ENCODE measurements at regions not wholly inside any gene's neighbourhood (a gene's known extent, or its start where the extent isn't known, plus 50 kb on each side); places are given as distances from the start of the nearest gene placed in this dataset.
"Not testable (repeated sequence)": the region's sequence is repeated elsewhere in the genome, so short reads cannot be mapped to it uniquely, and the experiment has no call there.

DNA sequence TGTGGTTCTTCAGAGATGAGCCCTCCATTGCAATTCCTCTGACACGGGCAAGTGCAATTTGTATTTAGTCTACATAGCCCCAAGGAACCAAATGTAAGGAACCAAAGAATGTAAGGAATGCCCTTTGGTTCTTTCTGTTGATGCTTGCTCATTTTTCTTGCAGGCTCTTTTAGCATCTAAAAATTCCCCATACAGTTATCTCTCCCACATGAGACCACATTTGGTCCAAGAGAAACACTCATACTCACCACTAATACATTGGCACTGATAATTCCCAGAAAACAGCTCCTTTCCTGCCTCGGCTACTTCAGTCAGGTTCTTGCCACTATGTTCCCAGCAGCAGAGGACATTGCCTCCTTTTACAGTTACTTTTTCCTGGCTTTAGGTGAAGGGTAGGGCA, 332.6 kb downstream of the AEBP2 start:
- no peak for DNase-seq (ENCODE audit: low read depth in 2 of 2)

DNA sequence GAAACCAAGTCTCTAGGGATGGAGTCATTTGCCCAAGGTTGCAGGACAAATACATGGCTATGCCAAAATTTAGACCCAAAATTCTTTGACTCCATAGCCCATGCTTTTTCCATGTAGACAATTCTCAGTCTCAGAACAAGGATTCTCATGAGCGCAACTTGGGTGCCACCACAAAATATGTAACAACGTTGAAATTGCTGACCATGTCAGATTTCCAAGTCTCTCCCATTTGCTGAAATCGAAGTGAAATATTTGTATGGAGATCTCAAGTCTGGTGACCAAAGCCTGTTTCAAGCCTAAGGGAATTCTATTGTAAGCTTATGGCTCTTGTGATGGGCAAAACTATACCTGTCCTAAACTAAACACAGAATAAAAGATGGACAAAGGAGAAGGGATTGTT, 333.5 kb downstream of the AEBP2 start:
- no peak for DNase-seq (ENCODE audit: low read depth in 2 of 2)

DNA sequence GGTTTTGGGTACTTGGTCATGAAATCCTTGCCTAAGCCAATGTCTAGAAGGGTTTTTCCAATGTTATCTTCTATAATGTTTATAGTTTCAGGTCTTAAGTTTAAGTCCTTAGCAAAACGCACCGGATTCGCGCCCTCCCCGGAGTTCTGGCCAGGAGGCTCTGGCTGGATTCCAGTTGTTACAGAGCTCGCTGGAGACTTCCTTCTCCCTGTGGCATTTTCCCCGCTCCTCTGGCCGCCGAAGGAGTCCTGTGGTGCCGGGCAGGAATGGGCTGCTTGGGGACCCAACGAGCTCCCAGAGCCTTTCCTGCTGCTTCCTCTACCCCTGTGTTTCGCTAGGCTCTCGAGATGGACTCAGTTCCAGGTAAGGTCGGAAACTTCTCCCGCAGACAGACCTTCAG, 335.9 kb downstream of the AEBP2 start:
- no peak for DNase-seq (ENCODE audit: low read depth in 2 of 2)

DNA sequence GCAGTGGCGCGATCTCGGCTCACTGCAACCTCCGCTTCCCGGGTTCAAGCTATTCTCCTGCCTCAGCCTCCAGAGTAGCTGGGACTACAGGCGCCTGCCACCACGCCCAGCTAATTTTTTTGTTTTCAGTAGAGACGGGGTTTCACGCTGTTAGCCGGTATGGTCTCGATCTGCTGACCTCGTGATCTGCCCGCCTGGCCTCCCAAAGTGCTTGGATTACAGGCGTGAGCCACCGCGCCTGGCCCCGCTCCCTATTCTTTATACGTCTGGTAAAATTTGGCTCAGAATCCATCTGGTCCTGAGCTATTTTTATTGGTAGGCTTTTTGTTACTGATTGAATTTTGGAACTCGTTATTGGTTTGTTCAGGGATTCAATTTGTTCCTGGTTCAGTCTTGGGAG, 336.7 kb downstream of the AEBP2 start:
- not testable (repeated sequence) for DNase-seq (ENCODE audit: low read depth in 2 of 2)

DNA sequence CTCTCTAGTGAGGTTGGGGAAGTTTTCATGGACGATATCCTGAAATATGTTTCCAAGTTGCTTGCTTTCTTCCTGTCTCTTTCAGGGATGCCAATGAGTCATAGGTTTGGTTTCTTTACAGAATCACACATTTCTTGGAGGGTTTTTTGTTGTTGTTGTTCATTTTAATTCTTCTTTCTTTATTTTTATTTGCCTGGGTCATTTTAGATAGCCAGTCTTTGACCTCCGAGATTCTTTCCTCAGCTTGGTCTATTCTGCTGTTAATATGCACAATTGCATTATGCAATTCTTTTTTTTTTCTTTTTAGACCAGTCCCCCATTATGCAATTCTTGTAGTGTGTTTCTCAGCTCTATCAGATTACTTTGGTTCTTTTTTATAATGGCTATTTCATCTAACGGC, 338.9 kb downstream of the AEBP2 start:
- no peak for DNase-seq (ENCODE audit: low read depth in 2 of 2)

DNA sequence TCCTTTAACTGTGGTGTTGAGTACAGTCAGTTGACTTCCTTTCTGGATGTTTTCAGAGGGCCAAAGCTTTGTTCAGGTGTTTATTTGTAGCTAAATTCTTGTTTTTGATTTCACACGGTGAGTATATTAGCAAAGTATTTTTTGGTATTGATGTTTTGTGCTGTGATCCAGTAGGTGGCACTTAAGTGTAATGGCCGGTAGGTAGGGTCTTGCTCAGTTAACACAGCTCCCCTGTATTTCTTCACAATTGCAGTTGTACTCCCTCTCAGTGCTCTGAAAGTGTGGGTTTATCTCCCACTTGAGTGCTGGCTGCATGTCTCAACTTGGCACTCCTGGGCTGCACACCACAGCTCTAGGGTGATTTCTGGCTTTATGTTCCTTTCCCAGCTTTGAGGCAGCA, 339.5 kb downstream of the AEBP2 start:
- DNase-seq (ENCODE audit: low read depth in 2 of 2): no peak

DNA sequence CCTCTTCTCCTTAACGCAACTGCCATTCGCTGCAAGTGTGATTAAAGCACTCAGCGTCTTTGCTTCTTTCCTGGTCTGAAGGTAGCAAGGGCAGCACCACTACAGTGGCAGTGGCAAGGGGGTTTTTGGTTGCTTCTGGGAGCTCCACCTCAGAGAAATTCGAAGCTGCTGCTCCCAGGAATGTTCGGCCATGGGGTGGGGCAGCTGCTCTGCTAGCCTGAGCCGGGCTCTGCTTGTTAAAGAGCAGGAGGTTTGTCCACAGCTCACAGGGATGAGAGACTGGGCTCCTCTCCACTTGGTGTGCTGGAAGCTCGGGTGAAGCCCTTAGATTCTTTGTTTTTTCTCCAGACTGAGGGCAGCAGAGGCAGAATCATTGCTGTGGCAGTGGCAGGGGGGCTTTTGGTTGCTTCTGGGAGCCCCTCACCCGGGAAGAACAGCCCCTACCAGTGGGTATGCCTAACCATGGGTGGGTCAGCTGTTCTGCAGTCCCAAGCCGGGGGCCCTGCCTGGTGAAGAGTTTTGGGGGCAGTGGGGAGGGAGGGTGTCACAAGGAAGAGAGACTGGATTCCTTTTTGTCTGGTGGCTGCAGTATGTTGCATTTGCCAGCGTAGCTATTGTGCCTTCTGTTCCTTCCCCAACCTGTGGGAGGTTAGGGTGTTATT, 340.2 kb downstream of the AEBP2 start:
- no peak for DNase-seq (ENCODE audit: low read depth in 2 of 2)

DNA sequence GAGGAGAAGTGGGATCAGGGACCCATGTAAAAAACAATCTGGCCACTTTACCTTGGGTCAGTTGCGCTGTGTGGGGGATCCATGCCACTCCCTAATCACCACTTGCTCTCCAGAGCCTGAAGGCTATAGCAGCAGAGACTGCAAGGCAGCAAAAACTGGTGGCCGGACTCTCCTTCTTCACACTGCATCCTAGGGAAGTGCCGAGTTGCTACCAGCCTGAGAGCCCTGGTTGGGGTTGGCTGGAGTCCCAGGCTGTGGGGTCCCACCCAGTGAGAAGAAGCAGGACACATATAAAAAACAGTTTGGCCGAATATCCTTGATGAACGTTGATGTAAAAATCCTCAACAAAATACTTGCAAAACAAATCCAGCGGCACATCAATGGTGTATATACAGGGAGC, 341.2 kb downstream of the AEBP2 start:
- no peak for DNase-seq (ENCODE audit: low read depth in 2 of 2)

DNA sequence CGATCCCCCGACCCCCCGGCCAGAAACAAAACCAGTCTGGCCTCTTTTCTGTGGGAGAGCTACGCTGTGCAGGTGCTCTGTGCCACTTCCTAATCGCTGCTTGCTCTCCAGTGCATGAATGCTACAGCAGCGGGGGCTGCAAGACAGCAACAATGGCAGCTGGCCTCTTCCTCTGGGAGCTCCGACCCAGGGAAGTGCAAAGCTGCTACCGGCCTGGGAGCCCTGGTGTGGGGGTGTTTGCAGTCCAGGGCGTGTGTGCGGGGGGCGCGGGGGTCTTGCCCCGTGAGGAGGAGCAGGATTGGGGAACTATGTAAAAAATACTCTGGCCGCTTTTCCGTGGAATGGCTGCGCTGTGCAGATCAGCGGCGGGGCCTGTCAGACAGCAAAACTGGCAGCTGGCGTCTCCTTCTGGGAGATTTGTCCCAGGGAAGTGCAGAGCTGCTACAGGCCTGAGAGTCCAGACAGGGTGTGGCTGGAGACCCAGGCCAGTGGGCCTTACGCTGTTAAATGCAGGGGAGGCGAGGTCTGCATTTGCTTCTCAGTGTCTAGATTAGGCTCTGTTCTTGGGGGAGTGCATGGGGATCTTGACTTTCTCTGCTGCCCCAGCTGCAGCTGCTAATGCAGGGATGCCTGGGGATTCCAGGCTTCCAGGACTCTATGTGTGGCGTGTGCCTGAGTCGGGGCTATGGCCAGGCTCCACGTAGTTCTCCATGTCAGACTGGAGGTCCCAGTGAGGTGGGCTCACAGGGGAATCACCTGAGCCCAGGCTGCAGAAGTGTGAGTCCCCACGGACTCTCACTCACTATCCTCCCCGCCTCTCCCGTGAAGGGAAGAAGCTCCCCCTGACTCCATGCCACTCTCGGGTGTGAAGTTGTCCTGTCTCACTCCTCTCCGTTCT, 344.5 kb downstream of the AEBP2 start:
- DNase-seq (ENCODE audit: low read depth in 2 of 2): no peak

DNA sequence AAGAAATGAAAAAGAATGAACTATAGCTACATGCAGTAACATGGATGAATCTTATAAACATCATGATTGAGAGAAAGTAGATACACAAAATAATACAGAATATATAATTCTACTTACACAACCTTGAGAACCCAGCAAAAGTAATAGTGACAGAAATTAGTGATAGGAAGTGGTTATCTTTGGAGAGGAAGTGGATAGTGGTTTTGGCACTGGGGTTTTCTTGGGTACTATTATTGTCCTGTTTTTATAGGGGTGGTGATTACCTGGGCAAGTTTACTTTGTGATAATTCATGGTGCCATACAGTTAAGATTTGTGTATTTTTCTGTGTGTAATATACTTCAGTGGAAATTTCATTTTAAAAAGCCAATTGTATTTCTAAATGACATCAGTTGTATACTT, 352.7 kb downstream of the AEBP2 start:
- no peak for DNase-seq (ENCODE audit: low read depth in 2 of 2)

DNA sequence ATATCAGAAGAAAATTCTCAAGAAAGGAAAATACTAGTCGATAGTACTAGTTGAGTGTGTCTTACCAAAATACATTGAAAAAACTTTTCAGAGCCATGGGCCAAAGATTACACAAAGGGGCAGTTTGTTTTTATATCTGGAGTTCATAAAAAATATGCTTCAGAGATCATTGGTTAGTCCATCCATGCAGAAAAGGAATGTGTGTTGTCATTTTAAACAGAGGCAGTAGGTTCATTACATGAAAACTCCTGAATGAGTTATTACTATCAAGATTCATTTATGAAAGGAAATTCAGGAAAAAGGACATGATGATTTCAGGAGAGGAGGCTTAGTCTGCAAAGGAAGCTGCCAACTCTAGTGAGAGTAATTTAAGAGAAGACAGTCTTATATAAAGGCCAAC, 354.8 kb downstream of the AEBP2 start:
- DNase-seq (ENCODE audit: low read depth in 2 of 2): no peak

DNA sequence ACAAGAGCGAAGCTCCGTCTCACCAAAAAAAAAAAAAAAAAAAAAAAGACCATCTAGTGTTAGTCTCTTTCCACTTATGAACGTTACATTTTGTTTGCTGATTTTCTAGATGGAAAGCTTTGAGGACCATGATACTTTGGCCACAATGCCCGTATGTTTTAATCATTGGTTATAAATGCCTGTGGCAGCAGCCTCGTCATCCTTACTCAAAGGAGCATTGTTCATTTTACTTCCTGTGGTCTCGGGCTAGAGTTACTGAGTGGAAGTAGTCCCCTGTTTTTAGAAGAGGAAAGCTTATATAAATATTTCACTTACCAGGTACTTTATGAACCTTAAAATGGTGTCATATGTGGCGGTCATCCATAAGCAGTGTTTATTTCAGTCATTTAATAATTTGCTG, 359.9 kb downstream of the AEBP2 start:
- no peak for DNase-seq (ENCODE audit: low read depth in 2 of 2)

DNA sequence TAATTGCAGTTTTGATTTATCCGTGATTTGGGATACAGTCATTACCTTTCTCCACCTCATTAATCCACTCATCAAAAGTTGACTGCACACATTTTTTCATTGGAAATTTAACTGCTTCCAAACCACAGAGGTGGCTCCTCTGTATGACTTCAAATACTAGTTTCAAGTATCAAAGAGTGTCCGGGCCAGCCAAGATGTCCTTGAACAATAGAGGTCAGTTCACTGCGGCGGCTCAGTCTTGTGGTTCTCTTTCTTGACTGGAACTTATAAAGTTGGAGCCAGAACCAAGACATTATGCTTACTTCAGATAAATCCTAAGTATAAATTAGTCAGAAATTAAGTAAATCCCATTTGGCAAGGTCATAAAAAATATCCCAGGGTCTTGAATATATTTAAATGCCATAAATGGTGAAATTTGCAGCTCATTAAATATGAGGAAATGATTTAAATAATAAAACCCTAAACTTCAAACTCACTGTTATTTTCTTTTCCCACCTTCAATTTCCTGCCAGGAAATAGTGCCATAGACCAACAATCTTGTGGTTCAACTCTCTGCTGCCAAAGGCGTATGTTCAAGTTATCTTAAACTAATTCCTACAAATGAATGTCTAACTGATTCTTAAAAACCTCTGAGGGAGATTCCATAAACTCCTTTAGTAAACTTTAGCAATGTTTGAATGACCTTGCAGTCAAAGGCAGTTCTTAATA, 360.8 kb downstream of the AEBP2 start:
- no peak for DNase-seq (ENCODE audit: low read depth in 2 of 2)

DNA sequence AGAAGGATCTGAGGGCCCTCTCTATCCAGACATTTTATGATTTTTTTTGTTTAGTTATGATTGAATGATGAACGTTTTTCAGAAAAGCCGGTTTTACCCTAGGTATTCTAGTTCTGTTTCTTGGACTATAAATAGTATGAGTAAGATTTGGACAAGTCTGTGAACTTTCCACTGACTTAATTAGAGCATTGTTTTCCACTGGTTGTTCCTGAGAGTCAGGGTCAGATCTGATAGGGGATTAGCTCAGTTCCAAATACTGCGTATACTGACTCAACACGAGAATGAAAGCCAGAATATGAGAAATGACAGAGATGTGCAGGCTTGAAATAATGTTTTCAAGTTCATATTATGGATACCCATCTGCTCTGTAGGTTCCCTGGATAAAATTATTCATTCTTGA, 361.6 kb downstream of the AEBP2 start:
- no peak for DNase-seq (ENCODE audit: low read depth in 2 of 2)

DNA sequence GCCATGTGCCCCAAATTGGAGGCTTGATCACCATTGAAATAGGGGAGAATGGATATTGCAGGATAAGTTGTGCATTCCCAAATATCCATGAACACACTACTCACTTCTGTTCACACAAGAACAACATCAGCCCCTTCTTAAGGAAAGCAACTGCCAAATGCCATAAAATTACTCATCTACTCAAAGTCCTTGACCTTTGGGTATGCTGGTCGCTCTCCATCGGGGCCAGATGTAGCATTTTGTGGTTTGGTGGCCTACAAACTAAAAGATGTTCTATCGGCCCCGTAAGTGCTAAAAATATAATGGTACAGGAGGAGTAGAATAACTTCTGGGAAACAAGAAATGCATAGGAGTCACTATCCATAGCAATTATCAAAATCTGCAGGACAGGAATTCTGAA, 362.6 kb downstream of the AEBP2 start:
- DNase-seq (ENCODE audit: low read depth in 2 of 2): no peak

DNA sequence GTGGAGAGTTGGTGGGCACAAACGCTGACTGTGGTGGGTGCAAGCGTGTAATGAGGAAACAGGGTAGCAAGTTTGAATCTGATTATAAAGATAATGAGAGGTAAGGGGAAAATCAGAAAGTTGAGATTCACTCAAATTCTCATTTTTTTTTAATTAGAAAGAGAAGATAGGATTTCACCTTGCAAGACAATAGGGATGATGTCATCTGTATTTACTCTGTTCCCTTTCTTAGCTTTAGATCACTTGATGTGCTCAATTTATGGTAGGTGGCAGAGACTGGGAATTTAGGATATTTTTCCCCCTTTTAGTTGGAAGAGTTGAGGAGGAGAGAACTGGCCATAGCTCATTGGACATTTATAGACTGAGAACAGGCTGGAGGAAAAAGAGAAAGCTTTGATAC, 363.6 kb downstream of the AEBP2 start:
- DNase-seq (ENCODE audit: low read depth in 2 of 2): no peak

DNA sequence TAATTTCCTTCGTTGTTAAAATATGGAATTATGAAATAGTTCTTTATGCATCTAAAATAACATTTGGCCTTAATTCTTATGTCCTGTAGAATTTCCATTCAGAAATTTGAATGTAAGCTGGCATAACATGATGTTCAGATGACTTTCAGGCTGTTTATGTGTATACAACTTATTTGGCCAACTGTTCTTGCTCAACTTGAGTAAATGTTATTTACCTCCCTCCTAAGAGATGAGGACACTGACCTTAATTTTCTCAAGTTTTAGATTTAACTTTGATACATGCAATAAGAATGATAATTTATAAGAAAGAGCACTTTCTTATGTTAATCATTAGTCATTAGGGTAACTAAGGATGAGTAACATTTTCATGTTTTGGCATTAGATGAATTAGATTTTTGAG, 365.4 kb downstream of the AEBP2 start:
- DNase-seq (ENCODE audit: low read depth in 2 of 2): no peak

DNA sequence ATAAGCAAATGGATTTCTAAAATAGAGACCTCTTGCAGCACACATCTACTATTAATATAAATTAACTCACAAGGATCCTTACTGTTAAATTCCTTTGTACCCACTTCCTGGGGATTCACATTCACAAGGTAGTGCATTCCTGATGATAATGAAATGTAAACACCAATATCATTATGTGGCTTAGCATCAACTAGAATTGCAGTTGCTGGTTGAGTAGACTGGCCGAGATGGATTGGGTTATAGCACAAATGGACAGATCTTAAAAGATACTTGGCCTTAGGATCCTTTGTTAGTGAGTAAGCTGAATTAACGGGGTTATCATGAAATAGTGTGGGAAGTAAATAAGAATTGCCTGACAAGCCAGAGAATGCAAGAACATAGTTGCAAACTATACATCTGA, 369.1 kb downstream of the AEBP2 start:
- DNase-seq (ENCODE audit: low read depth in 2 of 2): no peak

DNA sequence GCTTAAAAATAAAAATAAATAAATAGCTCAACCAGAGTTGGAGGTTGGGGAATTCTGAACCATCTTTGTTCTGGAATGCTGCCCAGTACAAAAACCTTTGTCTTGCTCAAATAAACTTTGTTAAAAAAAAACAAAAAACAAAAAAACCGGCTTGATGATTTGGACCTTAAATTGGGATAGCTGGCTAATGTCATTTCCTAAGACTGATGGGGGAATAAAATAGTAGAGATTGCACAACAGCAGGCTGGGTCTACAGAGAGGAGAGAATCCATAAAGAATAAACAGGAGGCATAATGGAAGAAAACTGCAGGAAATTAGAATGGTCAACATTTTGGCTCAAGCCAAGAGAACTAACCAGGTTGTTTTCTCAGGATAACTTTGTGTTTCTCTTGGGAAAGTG, 370.9 kb downstream of the AEBP2 start:
- no peak for DNase-seq (ENCODE audit: low read depth in 2 of 2)

DNA sequence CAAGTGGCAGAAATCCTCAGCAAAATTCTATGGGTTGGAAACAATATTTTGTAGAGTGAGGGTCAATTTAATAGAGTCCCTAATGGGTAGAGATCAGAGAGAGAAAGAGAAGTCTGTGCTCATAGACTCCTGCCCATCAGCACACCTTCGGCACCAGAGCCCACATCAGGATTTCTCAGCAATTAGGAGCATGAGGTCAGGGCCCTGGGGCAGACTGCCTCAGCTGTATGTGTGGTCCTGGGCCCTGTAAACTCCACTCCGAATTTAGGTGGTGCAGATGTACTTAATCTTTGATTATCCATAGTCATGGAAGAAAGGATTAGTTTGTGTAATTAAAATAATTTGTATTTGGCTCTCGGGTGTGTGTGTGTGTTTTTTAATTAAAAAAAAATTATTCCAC, 372.6 kb downstream of the AEBP2 start:
- DNase-seq (ENCODE audit: low read depth in 2 of 2): no peak

DNA sequence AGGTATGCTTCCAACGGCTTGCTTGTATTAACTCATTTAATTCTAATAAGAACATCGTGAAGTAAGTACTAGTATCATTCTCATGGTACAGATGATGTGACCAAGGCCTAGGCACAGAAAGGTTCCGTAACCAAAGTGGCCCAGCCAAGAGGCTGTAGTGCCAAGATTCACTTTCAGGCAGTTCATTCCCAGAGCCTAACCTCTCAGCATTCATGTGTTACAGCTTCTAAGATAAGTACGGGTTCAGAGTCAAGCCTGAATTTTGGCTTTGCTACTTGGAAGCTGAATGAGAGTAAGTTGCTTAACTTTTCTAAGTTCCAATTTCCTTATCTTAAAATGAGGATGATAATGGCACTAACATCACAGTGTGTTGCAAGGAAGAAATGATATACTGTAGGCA, 379.9 kb downstream of the AEBP2 start:
- no peak for DNase-seq (ENCODE audit: low read depth in 2 of 2)

DNA sequence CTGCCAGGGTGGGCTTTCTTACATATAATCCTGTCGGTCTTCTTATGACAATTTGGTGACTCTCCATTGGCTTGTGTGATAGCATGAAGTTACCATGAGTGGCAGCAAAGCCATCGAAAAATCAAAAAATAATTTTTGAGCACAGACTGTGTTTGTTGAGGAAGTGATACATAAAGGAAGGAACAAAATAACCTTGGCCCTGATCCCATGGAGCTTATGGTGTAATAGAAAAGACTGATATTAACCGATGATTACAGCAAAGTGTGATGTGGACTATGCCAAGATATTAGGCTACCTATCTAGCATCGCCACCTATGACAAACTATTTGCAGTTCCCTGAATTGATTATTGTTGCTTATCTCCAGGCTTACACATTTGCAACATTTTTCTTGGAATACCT, 383.2 kb downstream of the AEBP2 start:
- no peak for DNase-seq (ENCODE audit: low read depth in 2 of 2)

DNA sequence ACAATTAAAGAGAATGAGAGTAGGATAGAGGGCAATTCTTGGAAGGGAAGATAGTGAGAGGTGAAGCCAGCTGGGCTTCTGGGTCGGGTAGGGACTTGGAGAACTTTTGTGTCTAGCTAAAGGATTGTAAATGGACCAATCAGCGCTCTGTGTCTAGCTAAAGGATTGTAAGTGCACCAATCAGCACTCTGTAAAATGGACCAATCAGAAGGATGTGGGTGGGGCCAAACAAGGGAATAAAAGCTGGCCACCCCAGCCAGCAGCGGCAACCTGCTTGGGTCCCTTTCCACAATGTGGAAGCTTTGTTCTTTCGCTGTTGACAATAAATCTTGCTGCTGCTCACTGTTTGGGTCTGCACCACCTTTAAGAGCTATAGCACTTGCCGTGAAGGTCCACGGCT, 384.0 kb downstream of the AEBP2 start:
- not testable (repeated sequence) for DNase-seq (ENCODE audit: low read depth in 2 of 2)

All from stimulated activated CD4-positive, alpha-beta T cell treated with anti-CD3 and anti-CD28 coated beads, Interleukin-4, amount 100 ng/mL, for 48 hours (primary cell).